LNCaP clone FGC (cell line): ENCODE measurements at regions not wholly inside any gene's neighbourhood (a gene's known extent, or its start where the extent isn't known, plus 50 kb on each side); places are given as distances from the start of the nearest gene placed in this dataset.

Source experiments
- DNase-seq: peaks from one replicate; pipeline ENCODE4 v3.0.0-alpha.2; 2011; ENCODE audit warnings: low read depth
- H3K4me3 ChIP-seq: 2 replicates; pipeline ENCODE4 v1.5.1; 2011; ENCODE audit warnings: mild to moderate bottlenecking, low read depth, low read length, control low read depth
- TF ChIP-seq, protein P1 (sequence below): IDR thresholded peaks from 2 replicates; pipeline ENCODE4 v1.5.1; 2012; ENCODE audit warnings: mild to moderate bottlenecking; ENCODE audit not compliant: control insufficient read depth, insufficient read depth; ENCODE audit errors: extremely low read depth

- DNase-seq: no peak
- no peak overlapping the region for H3K4me3 ChIP-seq
- TF ChIP-seq, protein P1, sequence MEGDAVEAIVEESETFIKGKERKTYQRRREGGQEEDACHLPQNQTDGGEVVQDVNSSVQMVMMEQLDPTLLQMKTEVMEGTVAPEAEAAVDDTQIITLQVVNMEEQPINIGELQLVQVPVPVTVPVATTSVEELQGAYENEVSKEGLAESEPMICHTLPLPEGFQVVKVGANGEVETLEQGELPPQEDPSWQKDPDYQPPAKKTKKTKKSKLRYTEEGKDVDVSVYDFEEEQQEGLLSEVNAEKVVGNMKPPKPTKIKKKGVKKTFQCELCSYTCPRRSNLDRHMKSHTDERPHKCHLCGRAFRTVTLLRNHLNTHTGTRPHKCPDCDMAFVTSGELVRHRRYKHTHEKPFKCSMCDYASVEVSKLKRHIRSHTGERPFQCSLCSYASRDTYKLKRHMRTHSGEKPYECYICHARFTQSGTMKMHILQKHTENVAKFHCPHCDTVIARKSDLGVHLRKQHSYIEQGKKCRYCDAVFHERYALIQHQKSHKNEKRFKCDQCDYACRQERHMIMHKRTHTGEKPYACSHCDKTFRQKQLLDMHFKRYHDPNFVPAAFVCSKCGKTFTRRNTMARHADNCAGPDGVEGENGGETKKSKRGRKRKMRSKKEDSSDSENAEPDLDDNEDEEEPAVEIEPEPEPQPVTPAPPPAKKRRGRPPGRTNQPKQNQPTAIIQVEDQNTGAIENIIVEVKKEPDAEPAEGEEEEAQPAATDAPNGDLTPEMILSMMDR: no peak
Measured at GRCh38 chrX:13180807-13181206, 136.4 kb upstream of the FAM9C start.

GRCh38 chrX:13179586-13179985, 135.2 kb upstream of the FAM9C start:
- H3K4me3 ChIP-seq: no peak overlapping the region
- DNase-seq: no peak
- TF ChIP-seq, protein P1: no peak

GRCh38 chrX:13179100-13179499, 134.7 kb upstream of the FAM9C start:
- TF ChIP-seq, protein P1: no peak
- DNase-seq: no peak
- no peak overlapping the region for H3K4me3 ChIP-seq

- no peak overlapping the region for H3K4me3 ChIP-seq
- TF ChIP-seq, protein P1: no peak
- no peak for DNase-seq
Measured at GRCh38 chrX:13177921-13178566, 133.6 kb upstream of the FAM9C start.

DNA sequence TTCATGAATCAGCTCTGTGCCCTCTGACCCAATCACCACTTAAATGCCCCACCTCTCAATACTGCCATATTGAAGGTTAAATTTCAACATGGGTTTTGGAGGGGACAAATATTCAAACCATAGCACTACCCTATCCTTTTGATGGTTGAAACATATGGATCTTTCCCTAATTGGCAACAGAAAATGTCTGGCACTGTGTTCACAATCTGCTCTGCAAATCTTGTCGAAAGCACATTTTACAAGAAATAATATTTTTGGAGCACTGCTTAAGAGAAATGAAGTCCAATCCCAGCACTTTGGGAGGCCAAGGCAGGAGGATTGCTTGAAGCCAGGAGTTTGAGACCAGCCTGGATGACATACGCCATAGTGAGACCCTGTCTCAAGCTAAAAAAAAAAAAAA, 130.6 kb upstream of the FAM9C start:
- TF ChIP-seq, protein P1: no peak
- no peak overlapping the region for H3K4me3 ChIP-seq
- no peak for DNase-seq

- no peak for DNase-seq
- H3K4me3 ChIP-seq: no peak overlapping the region
- TF ChIP-seq, protein P1: no peak
Measured at GRCh38 chrX:13170966-13171558, 126.6 kb upstream of the FAM9C start.

DNA sequence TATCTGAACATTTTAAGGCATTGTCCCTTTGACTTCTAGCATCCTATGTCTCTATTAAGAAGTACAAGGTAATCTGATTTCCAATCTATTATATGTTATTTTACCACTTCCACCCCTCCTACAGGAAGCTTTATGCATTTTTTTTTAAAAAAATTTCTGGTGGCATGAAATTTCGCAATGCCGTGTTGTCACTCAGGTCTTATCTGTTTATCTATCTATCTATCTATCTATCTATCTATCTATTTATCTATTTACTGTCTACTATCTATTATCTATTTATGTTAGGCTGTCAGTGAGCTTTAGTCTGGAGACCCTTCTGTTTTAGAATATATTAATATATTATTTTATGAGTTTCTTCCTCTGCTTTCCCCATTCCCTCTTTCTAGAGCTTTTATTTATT, 125.3 kb upstream of the FAM9C start:
- DNase-seq: no peak
- H3K4me3 ChIP-seq: no peak overlapping the region
- TF ChIP-seq, protein P1: no peak
